ENCODE measurements at regions not wholly inside any gene's neighbourhood (a gene's known extent, or its start where the extent isn't known, plus 50 kb on each side); places are given as distances from the start of the nearest gene placed in this dataset.
"Not testable (repeated sequence)": the region's sequence is repeated elsewhere in the genome, so short reads cannot be mapped to it uniquely, and the experiment has no call there.

DNA sequence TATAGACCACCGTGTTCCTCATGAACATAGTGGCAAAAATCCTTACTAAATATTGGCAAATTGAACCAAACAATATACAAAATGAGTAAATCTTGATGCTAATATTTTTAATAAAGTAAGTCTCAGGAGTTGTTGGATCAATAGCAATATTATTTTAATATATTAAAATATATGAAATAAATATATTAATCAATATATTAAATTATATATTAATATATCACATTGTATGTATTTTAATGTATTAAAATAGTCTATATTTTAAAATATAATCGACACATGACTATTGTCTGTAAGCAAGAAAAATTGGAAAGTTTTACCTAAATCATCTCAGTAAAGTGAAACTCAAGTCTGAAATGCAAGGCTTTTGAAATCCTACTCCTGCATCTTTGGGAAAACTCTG lies 78.9 kb upstream of the GJB6 start:
- no peak overlapping the region for H3K4me3 ChIP-seq
- H3K36me3 ChIP-seq = no peaks in the 10 kb centered on the region
- H3K27me3 ChIP-seq = no peaks in the 10 kb centered on the region
- intact Hi-C loops (cut with DNase I; ENCODE audit: low total_unique reads) = no loop called here
- H3K27ac ChIP-seq = no peak overlapping the region
- TF ChIP-seq, protein P1, sequence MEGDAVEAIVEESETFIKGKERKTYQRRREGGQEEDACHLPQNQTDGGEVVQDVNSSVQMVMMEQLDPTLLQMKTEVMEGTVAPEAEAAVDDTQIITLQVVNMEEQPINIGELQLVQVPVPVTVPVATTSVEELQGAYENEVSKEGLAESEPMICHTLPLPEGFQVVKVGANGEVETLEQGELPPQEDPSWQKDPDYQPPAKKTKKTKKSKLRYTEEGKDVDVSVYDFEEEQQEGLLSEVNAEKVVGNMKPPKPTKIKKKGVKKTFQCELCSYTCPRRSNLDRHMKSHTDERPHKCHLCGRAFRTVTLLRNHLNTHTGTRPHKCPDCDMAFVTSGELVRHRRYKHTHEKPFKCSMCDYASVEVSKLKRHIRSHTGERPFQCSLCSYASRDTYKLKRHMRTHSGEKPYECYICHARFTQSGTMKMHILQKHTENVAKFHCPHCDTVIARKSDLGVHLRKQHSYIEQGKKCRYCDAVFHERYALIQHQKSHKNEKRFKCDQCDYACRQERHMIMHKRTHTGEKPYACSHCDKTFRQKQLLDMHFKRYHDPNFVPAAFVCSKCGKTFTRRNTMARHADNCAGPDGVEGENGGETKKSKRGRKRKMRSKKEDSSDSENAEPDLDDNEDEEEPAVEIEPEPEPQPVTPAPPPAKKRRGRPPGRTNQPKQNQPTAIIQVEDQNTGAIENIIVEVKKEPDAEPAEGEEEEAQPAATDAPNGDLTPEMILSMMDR (IDR thresholded peaks at IDR 0.05 in 4 of 5, conservative IDR thresholded peaks at IDR 0.05 in 1 of 5) = no peak
- no peak for TF ChIP-seq POLR2A (IDR thresholded peaks at IDR 0.05)
- H3K9me3 ChIP-seq = no peaks in the 10 kb centered on the region
- no peak for DNase-seq
- in situ Hi-C loops (cut with MboI; ENCODE audit: low sequenced_read_pairs in 4 of 4) = no loop called here
- no peaks in the 10 kb centered on the region for H3K4me1 ChIP-seq
- ATAC-seq = no peak

DNA sequence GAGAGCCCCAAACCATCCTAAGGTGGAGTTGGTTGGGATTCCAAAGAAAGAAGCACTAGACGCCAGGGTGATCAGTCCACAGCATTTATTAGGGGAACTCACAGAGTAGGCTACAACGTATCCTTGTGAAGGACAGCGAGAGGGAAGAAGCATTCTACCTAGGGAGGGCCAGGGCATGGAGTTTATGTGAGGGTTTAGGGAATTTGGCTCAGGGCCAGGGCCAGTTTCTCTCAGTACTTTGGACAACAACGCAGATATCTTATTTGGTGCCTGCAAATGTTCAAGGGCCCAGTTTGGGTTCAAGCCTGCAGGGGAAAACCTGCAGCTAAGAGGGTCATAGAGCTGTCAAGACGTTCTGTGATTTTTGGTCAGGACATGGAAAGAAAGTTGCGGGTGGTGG lies 73.9 kb upstream of the GJB6 start:
- no peak overlapping the region for H3K27ac ChIP-seq
- intact Hi-C loops (cut with DNase I; ENCODE audit: low total_unique reads) (no loop called here), in situ Hi-C loops (cut with MboI; ENCODE audit: low sequenced_read_pairs in 4 of 4) (no loop called here)
- no peak overlapping the region for H3K4me3 ChIP-seq
- no peak for ATAC-seq
- no peak for TF ChIP-seq POLR2A (IDR thresholded peaks at IDR 0.05)
- TF ChIP-seq, protein P1 (IDR thresholded peaks at IDR 0.05 in 4 of 5, conservative IDR thresholded peaks at IDR 0.05 in 1 of 5) = no peak
- peaks cover 9 to 17% (median 13%) of the 10 kb centered on the region in 3 donors for H3K27me3 ChIP-seq
- no peaks in the 10 kb centered on the region for H3K9me3 ChIP-seq
- no peak for DNase-seq
- H3K4me1 ChIP-seq = no peaks in the 10 kb centered on the region
- H3K36me3 ChIP-seq = no peaks in the 10 kb centered on the region

DNA sequence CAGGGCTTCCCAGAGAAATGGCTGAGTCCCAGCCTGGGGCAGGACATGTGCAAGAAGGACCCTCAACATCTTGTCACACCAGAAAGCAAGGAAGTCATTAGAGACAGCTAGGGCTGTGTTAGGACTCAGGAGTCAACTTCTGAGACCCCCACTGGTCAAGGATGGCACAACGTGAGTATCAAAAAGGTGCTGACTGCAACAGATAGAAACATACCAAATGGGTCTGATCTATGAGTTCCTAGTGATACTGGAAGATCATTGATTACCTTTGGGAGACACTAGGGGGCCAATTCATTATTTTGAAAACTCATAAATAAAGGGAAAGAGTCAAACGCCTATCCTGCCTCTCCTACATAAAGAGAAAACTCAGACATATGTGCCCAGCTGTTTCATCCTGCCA lies 73.5 kb upstream of the GJB6 start:
- intact Hi-C loops (cut with DNase I; ENCODE audit: low total_unique reads) = no loop called here
- H3K27ac ChIP-seq = no peak overlapping the region
- DNase-seq (no peak), ATAC-seq (no peak)
- no peak for TF ChIP-seq POLR2A (IDR thresholded peaks at IDR 0.05)
- TF ChIP-seq, protein P1 (IDR thresholded peaks at IDR 0.05 in 4 of 5, conservative IDR thresholded peaks at IDR 0.05 in 1 of 5) = no peak
- in situ Hi-C loops (cut with MboI; ENCODE audit: low sequenced_read_pairs in 4 of 4) = no loop called here
- no peak overlapping the region for H3K4me3 ChIP-seq
- no peaks in the 10 kb centered on the region for H3K9me3 ChIP-seq
- H3K27me3 ChIP-seq = peaks cover 10 to 19% (median 14%) of the 10 kb centered on the region in 3 donors
- no peaks in the 10 kb centered on the region for H3K36me3 ChIP-seq
- H3K4me1 ChIP-seq = no peaks in the 10 kb centered on the region

DNA sequence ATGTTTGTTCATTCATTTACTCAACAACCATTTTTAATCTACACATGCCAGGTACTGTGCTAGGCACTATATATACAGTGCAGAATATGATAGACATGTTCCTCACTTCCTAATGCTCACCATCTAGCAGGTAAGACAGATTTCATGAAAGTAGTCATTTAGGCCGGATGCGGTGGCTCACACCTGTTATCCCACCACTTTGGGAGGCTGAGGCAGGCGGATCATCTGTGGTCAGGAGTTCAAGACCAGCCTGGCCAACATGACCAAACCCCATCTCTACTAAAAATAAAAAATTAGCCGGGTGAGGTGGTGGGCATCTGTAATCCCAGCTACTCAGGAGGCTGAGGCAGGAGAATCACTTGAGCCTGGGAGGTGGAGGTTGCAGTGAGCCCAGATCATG lies 71.9 kb upstream of the GJB6 start:
- H3K27ac ChIP-seq; ATAC-seq; DNase-seq; H3K4me3 ChIP-seq; in situ Hi-C loops (cut with MboI; ENCODE audit: low sequenced_read_pairs in 4 of 4); H3K4me1 ChIP-seq; H3K9me3 ChIP-seq; intact Hi-C loops (cut with DNase I; ENCODE audit: low total_unique reads); H3K36me3 ChIP-seq: not testable (repeated sequence)
- H3K27me3 ChIP-seq = peaks cover 10 to 20% (median 19%) of the 10 kb centered on the region in 3 donors

DNA sequence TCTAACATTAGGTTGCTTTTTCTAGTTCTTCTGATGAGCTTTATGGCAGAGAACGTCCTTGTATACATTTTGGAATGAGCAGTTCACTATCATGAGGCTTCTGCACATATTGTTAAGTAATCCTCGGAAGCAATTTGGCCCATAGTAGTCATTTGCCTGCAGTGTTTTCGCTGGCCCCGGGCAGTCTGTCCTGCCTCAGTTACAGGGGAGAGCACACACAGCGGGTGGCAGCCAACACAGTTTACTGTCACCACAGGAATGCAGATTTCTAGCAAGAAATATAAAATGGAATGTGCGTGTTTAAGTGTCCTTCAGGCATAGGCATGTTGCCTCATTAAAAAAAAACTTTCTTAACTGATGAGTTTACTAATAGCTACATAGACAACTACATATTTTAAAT lies 71.5 kb upstream of the GJB6 start:
- TF ChIP-seq POLR2A (IDR thresholded peaks at IDR 0.05) = no peak
- TF ChIP-seq, protein P1 (IDR thresholded peaks at IDR 0.05 in 4 of 5, conservative IDR thresholded peaks at IDR 0.05 in 1 of 5) = no peak

More for the DNA sequence above, 71.5 kb upstream of the GJB6 start:
- H3K27ac ChIP-seq = no peak overlapping the region
- peaks cover 10 to 20% (median 19%) of the 10 kb centered on the region in 3 donors for H3K27me3 ChIP-seq
- no peak for ATAC-seq
- no peaks in the 10 kb centered on the region for H3K4me1 ChIP-seq
- no peak overlapping the region for H3K4me3 ChIP-seq
- H3K9me3 ChIP-seq = no peaks in the 10 kb centered on the region
- in situ Hi-C loops (cut with MboI; ENCODE audit: low sequenced_read_pairs in 4 of 4) = no loop called here
- DNase-seq = no peak
- no peaks in the 10 kb centered on the region for H3K36me3 ChIP-seq
- intact Hi-C loops (cut with DNase I; ENCODE audit: low total_unique reads) = no loop called here

All from gastrocnemius medialis (tissue), 4 donors.